ENCODE measurements at regions not wholly inside any gene's neighbourhood (a gene's known extent, or its start where the extent isn't known, plus 50 kb on each side); places are given as distances from the start of the nearest gene placed in this dataset.

- no peak for DNase-seq
Measured at GRCh38 chr2:20150110-20150706, 74.7 kb downstream of the SDC1 start.

GRCh38 chr2:20149703-20150030 is 75.3 kb downstream of the SDC1 start:
- no peak for DNase-seq

- DNase-seq, result no peak
Measured at GRCh38 chr2:20148923-20149702, 75.8 kb downstream of the SDC1 start.

- no peak for DNase-seq
Measured at GRCh38 chr2:20148426-20148922, 76.5 kb downstream of the SDC1 start.

- no peak for DNase-seq
Measured at GRCh38 chr2:20147351-20147750, 77.6 kb downstream of the SDC1 start.

- no peak for DNase-seq
Measured at GRCh38 chr2:20146401-20146800, 78.5 kb downstream of the SDC1 start.

- no peak for DNase-seq
Measured at GRCh38 chr2:20145497-20146193, 79.3 kb downstream of the SDC1 start.

- DNase-seq, result no peak
Measured at GRCh38 chr2:20144861-20145260, 80.1 kb downstream of the SDC1 start.

- no peak for DNase-seq
Measured at GRCh38 chr2:20144196-20144595, 80.7 kb downstream of the SDC1 start.

- DNase-seq, result no peak
Measured at GRCh38 chr2:20143263-20143662, 81.7 kb downstream of the SDC1 start.

GRCh38 chr2:20141806-20142205 is 83.1 kb downstream of the SDC1 start:
- no peak for DNase-seq

- DNase-seq, result no peak
Measured at GRCh38 chr2:20141056-20141762, 83.7 kb downstream of the SDC1 start.

GRCh38 chr2:20140321-20141055 is 84.4 kb downstream of the SDC1 start:
- DNase-seq, result no peak

GRCh38 chr2:20139407-20140172 is 85.3 kb downstream of the SDC1 start:
- DNase-seq, result no peak

GRCh38 chr2:20138696-20139095 is 86.2 kb downstream of the SDC1 start:
- DNase-seq, result no peak

GRCh38 chr2:20137884-20138283 is 86.5 kb upstream of the LAPTM4A start:
- no peak for DNase-seq

- DNase-seq, result no peak
Measured at GRCh38 chr2:20137131-20137571, 85.7 kb upstream of the LAPTM4A start.

GRCh38 chr2:20136149-20136548 is 84.7 kb upstream of the LAPTM4A start:
- DNase-seq, result no peak

GRCh38 chr2:20135631-20136050 is 84.2 kb upstream of the LAPTM4A start:
- no peak for DNase-seq

GRCh38 chr2:20132990-20133535 is 81.6 kb upstream of the LAPTM4A start:
- DNase-seq, result no peak
